OCI-LY7 (cell line): ENCODE measurements at regions not wholly inside any gene's neighbourhood (a gene's known extent, or its start where the extent isn't known, plus 50 kb on each side); places are given as distances from the start of the nearest gene placed in this dataset.

Source experiments
- BruUV-seq: library from RNA; stranded (reverse); fragments of 400-500 nt; replicated peaks from 2 replicates; lab custom pipeline; 2021; lab: Mats Ljungman, UMichigan
- CTCF ChIA-PET: fragments of 300-600 bp; sonication (Branson Sonifier 250); formaldehyde crosslinking; loops from one replicate; lab custom pipeline; 2022; ENCODE audit warnings: antibody characterized with exemption; ENCODE audit not compliant: unreplicated experiment; lab: Charles Lee
- POLR2A ChIA-PET: fragments of 300-600 bp; sonication (Branson Sonifier 250); formaldehyde crosslinking; loops from one replicate; lab custom pipeline; 2022; ENCODE audit warnings: antibody characterized with exemption; lab: Charles Lee
- DNase-seq: peaks from one replicate; pipeline ENCODE4 v3.0.0-alpha.2; 2015; ENCODE audit warnings: low spot score
- H2AFZ ChIP-seq: fragments of 200-600 bp; sonication (generic), shearing (Covaris generic); 2 replicates; pipeline ENCODE4 v1.6.1; 2014; ENCODE audit warnings: mild to moderate bottlenecking, antibody characterized with exemption, low read length, moderate library complexity
- H3K27ac ChIP-seq: fragments of 200-600 bp; sonication (generic); 2 replicates; pipeline ENCODE4 v1.5.1; 2014; ENCODE audit warnings: mixed run types, low read depth, mild to moderate bottlenecking, moderate library complexity, low read length, inconsistent platforms; ENCODE audit not compliant: poor library complexity, severe bottlenecking
- H3K36me3 ChIP-seq: fragments of 200-600 bp; sonication (generic); 2 replicates; pipeline ENCODE4 v1.6.1; 2014; ENCODE audit warnings: mild to moderate bottlenecking, antibody characterized with exemption, low read length, moderate library complexity, mixed read lengths; ENCODE audit not compliant: insufficient read depth
- H3K4me1 ChIP-seq: fragments of 200-600 bp; sonication (generic); 2 replicates; pipeline ENCODE4 v1.5.1; 2014; ENCODE audit warnings: mild to moderate bottlenecking, low read length; ENCODE audit not compliant: insufficient read depth, poor library complexity, severe bottlenecking
- H3K4me2 ChIP-seq: fragments of 200-600 bp; sonication (generic); 2 replicates; pipeline ENCODE4 v1.6.1; 2014; ENCODE audit warnings: mild to moderate bottlenecking, low read length
- H3K4me3 ChIP-seq: fragments of 200-600 bp; sonication (generic); 2 replicates; pipeline ENCODE4 v1.5.1; 2014; ENCODE audit warnings: mild to moderate bottlenecking, low read depth, low read length; ENCODE audit not compliant: poor library complexity, severe bottlenecking
- H3K79me2 ChIP-seq: fragments of 200-600 bp; sonication (generic); 2 replicates; pipeline ENCODE4 v1.6.1; 2016; ENCODE audit warnings: low read depth, mild to moderate bottlenecking, low read length, moderate library complexity, mixed read lengths; ENCODE audit not compliant: insufficient read depth
- H3K9me2 ChIP-seq: fragments of 200-600 bp; sonication (generic); 2 replicates; pipeline ENCODE4 v1.6.1; 2016; ENCODE audit warnings: mild to moderate bottlenecking, low read length, mixed read lengths; ENCODE audit not compliant: insufficient read depth
- H3K9me3 ChIP-seq: fragments of 200-600 bp; sonication (generic); 2 replicates; pipeline ENCODE4 v1.6.1; 2014; ENCODE audit warnings: mild to moderate bottlenecking, mixed run types, low read length, mixed read lengths
- H4K20me1 ChIP-seq: fragments of 200-600 bp; sonication (generic); 2 replicates; pipeline ENCODE4 v1.6.1; 2014; ENCODE audit warnings: mild to moderate bottlenecking, antibody characterized with exemption, low read length, moderate library complexity, mixed read lengths; ENCODE audit not compliant: insufficient read depth
- EZH2phosphoT487 ChIP-seq: fragments of 200-600 bp; sonication (generic); IDR thresholded peaks from 2 replicates; pipeline ENCODE4 v1.6.1; 2018; ENCODE audit warnings: low read depth, borderline replicate concordance, mild to moderate bottlenecking, mixed run types, antibody characterized with exemption, low read length, moderate library complexity, mixed read lengths
- intact Hi-C: fragments of 100-400 bp; cut with micrococcal nuclease; formaldehyde crosslinking; loops from one replicate; pipeline ENCODE4 v1.10.0; 2022; ENCODE audit not compliant: unreplicated experiment
- TF ChIP-seq, protein P1 (sequence below): fragments of 200-600 bp; sonication (generic); conservative IDR thresholded peaks from 2 replicates; pipeline ENCODE4 v1.5.1; 2014; ENCODE audit warnings: mild to moderate bottlenecking, antibody characterized with exemption, low read length, moderate library complexity, mixed read lengths

DNA sequence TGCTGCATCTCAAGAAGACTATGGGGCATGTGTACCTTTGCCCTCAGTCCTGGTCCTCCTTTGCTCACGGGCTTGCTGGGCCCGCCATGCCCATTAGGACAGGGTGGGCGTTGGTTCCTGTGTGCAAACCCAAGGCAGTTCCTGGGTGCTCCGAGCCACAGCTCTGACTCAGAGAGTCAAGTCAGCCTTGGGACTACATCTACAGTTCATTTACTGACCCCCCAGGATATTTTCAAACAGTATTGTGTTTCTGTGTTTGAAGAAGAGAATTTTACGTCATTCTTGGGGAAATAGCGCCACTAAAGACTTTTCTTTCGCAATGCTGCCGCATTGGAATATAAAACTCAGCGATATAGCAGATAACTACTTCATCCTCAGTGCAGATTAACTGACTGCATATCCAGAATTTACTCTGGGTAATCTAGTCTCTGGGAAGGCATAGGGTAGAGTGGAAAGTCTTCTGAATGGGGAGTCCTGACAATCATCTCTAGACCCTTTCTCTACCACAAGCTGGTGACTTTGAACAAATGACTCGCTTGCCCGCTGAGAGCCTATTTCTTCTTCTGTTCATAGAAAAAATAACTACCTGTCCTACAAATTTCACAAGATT is 638.9 kb upstream of the FZD8 start:
- H3K9me3 ChIP-seq, result no peaks in the 10 kb centered on the region
- no peak overlapping the region for H3K4me3 ChIP-seq
- no peak overlapping the region for H3K27ac ChIP-seq
- no peaks in the 10 kb centered on the region for H4K20me1 ChIP-seq
- no peak overlapping the region for H3K4me2 ChIP-seq
- intact Hi-C loops, result loop anchor here (10.0 kb wide), 1 partner anchor 604 kb away; no protein-coding TSS in a partner anchor
- H3K79me2 ChIP-seq, result no peaks in the 10 kb centered on the region
- no peak for DNase-seq
- H2AFZ ChIP-seq, result no peak overlapping the region
- no peaks in the 10 kb centered on the region for H3K4me1 ChIP-seq
- H3K9me2 ChIP-seq, result no peaks in the 10 kb centered on the region
- CTCF ChIA-PET, result no interaction called here
- POLR2A ChIA-PET, result no interaction called here
- H3K36me3 ChIP-seq, result no peaks in the 10 kb centered on the region
- TF ChIP-seq, protein P1, sequence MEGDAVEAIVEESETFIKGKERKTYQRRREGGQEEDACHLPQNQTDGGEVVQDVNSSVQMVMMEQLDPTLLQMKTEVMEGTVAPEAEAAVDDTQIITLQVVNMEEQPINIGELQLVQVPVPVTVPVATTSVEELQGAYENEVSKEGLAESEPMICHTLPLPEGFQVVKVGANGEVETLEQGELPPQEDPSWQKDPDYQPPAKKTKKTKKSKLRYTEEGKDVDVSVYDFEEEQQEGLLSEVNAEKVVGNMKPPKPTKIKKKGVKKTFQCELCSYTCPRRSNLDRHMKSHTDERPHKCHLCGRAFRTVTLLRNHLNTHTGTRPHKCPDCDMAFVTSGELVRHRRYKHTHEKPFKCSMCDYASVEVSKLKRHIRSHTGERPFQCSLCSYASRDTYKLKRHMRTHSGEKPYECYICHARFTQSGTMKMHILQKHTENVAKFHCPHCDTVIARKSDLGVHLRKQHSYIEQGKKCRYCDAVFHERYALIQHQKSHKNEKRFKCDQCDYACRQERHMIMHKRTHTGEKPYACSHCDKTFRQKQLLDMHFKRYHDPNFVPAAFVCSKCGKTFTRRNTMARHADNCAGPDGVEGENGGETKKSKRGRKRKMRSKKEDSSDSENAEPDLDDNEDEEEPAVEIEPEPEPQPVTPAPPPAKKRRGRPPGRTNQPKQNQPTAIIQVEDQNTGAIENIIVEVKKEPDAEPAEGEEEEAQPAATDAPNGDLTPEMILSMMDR, result no peak
- TF ChIP-seq EZH2phosphoT487, result no peak
- no TSS peak for BruUV-seq

DNA sequence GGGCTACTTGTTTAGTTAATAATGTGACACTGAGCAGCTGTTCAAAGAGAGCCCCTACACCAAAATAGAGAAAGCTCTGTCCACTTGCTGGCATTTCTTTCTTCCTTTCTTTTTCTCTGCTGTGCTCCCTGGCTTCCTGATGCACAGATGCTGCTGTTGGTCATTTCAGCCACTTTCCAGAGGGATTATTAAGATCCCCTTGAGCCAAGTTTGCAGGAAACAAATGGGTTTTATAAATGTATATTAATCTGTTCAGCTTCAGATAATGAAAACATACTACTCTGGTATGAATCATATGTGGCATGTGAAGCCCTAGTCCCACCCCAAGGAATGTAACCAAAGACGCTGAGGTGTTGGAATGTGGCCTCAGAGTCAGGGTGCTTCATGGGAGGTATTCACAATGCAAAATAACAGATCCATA is 638.2 kb upstream of the FZD8 start:
- no peak overlapping the region for H3K4me2 ChIP-seq
- H2AFZ ChIP-seq, result no peak overlapping the region
- no peak overlapping the region for H3K27ac ChIP-seq
- no peak for DNase-seq
- intact Hi-C loops, result loop anchor here (10.0 kb wide), 1 partner anchor 604 kb away; no protein-coding TSS in a partner anchor
- TF ChIP-seq, protein P1, result no peak
- TF ChIP-seq EZH2phosphoT487, result no peak
- H3K79me2 ChIP-seq, result no peaks in the 10 kb centered on the region
- no peaks in the 10 kb centered on the region for H3K36me3 ChIP-seq
- H3K4me1 ChIP-seq, result no peaks in the 10 kb centered on the region
- no peak overlapping the region for H3K4me3 ChIP-seq
- ChIA-PET CTCF (no interaction called here), POLR2A (no interaction called here)
- no TSS peak for BruUV-seq
- H3K9me2 ChIP-seq, result no peaks in the 10 kb centered on the region
- no peaks in the 10 kb centered on the region for H4K20me1 ChIP-seq
- H3K9me3 ChIP-seq, result no peaks in the 10 kb centered on the region

GRCh38 chr10:36278176-36278575 is 636.1 kb upstream of the FZD8 start:
- Histone ChIP-seq H3K27ac (no peak overlapping the region), H4K20me1 (no peaks in the 10 kb centered on the region), H3K9me3 (no peaks in the 10 kb centered on the region), H3K4me3 (no peak overlapping the region), H3K36me3 (no peaks in the 10 kb centered on the region), H3K4me2 (no peak overlapping the region), H3K79me2 (no peaks in the 10 kb centered on the region), H3K9me2 (no peaks in the 10 kb centered on the region), H3K4me1 (no peaks in the 10 kb centered on the region), H2AFZ (no peak overlapping the region)
- ChIA-PET CTCF (no interaction called here), POLR2A (no interaction called here)
- BruUV-seq, result no TSS peak
- intact Hi-C loops, result no loop called here
- TF ChIP-seq EZH2phosphoT487, result no peak
- TF ChIP-seq, protein P1, result no peak
- DNase-seq, result no peak
